Activated CD4-positive, alpha-beta memory T cell treated with anti-CD3 and anti-CD28 coated beads for 36 hours (primary cell): ENCODE measurements at regions not wholly inside any gene's neighbourhood (a gene's known extent, or its start where the extent isn't known, plus 50 kb on each side); places are given as distances from the start of the nearest gene placed in this dataset.
"Not testable (repeated sequence)": the region's sequence is repeated elsewhere in the genome, so short reads cannot be mapped to it uniquely, and the experiment has no call there.

Experiments
- CTCF ChIA-PET: fragments of 350-600 bp; sonication (Branson Sonifier 250); formaldehyde crosslinking; loops from one replicate; lab custom pipeline; 2021; ENCODE audit warnings: antibody characterized with exemption, inconsistent platforms; lab: Charles Lee
- POLR2A ChIA-PET: fragments of 350-600 bp; sonication (Branson Sonifier 250); formaldehyde crosslinking; loops from one replicate; lab custom pipeline; 2021; ENCODE audit warnings: antibody characterized with exemption; lab: Charles Lee
- DNase-seq: peaks from one replicate; pipeline ENCODE4 v3.0.0-alpha.2; 2020
- H3K27ac Mint-ChIP-seq: one replicate; pipeline ENCODE4 v1.8.0; 2021; ENCODE audit warnings: mixed read lengths
- H3K27me3 Mint-ChIP-seq: one replicate; pipeline ENCODE4 v1.8.0; 2021; ENCODE audit warnings: mixed read lengths
- H3K36me3 Mint-ChIP-seq: one replicate; pipeline ENCODE4 v1.8.0; 2021; ENCODE audit warnings: mixed read lengths
- H3K4me1 Mint-ChIP-seq: one replicate; pipeline ENCODE4 v1.8.0; 2021; ENCODE audit warnings: low read depth, mixed read lengths
- H3K4me3 Mint-ChIP-seq: one replicate; pipeline ENCODE4 v1.8.0; 2021; ENCODE audit warnings: mild to moderate bottlenecking, mixed read lengths
- H3K9me3 Mint-ChIP-seq: one replicate; pipeline ENCODE4 v1.8.0; 2021; ENCODE audit warnings: mixed read lengths
- intact Hi-C: fragments of 100-400 bp; cut with micrococcal nuclease; formaldehyde crosslinking; loops from one replicate; pipeline ENCODE4 v1.15.1; 2023

DNA sequence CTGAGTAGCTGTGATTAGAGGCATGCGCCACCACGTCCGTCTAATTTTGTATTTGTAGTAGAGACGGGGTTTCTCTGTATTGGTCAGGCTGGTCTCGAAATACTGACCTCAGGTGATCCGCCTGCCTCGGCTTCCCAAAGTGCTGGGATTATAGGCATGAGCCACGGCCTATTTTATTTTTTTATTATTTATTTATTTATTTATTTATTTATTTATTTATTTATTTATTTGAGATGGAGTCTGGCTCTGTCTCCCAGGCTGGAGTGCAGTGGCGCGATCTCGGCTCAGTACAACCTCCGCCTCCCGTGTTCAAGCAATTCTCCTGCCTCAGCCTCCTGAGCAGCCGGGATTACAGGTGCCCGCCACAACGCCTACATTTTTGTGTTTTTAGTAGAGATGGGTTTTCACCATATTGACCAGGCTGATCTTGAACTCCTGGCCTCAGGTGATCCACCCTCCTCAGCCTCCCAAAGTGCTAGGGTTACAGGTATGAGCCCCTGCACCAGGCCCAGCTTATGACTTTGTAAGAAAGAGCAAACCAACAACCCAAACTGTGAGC is 56.3 kb upstream of the TIAM2 start:
- H3K4me1 Mint-ChIP-seq, H3K36me3 Mint-ChIP-seq, DNase-seq, POLR2A ChIA-PET, H3K27me3 Mint-ChIP-seq, H3K27ac Mint-ChIP-seq, intact Hi-C loops, H3K9me3 Mint-ChIP-seq, H3K4me3 Mint-ChIP-seq: not testable (repeated sequence)
- CTCF ChIA-PET = interaction anchor here (1.0 to 1.2 kb wide), 2 partner anchors 11 to 239 kb away, joined by 3 read pairs; no protein-coding TSS in a partner anchor

DNA sequence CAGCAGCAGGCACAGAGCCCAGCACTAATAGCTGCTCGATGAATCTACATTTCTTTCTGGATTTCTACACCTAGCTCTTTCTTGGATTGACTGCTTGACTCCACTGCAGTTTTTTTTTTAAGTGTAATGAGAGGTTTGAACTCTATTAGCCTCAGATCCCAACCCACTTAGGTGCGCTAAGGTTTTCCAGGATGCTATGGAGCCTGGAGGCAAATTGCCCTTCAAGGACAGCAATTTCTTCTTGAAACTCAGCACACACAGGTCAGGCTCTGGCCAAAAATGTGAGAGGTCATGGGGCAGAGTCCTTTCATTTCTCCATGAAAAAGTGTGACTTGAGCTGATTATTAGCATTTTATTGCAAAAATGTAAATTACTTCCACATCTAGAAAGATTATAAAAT is 52.3 kb upstream of the TIAM2 start:
- H3K4me1 Mint-ChIP-seq = no peaks in the 10 kb centered on the region
- H3K27ac Mint-ChIP-seq = no peak overlapping the region
- no peaks in the 10 kb centered on the region for H3K27me3 Mint-ChIP-seq
- no peak for DNase-seq
- ChIA-PET CTCF (interaction anchor here (0.6 to 0.9 kb wide), 3 partner anchors 15 to 355 kb away, joined by 3 to 4 read pairs (median 3); no protein-coding TSS in a partner anchor), POLR2A (interaction anchor here (1.2 kb wide), 1 partner anchor 18 kb away, joined by 3 read pairs; no protein-coding TSS in a partner anchor)
- H3K4me3 Mint-ChIP-seq = no peak overlapping the region
- no peaks in the 10 kb centered on the region for H3K9me3 Mint-ChIP-seq
- H3K36me3 Mint-ChIP-seq = peaks cover 11% of the 10 kb centered on the region
- intact Hi-C loops = no loop called here

DNA sequence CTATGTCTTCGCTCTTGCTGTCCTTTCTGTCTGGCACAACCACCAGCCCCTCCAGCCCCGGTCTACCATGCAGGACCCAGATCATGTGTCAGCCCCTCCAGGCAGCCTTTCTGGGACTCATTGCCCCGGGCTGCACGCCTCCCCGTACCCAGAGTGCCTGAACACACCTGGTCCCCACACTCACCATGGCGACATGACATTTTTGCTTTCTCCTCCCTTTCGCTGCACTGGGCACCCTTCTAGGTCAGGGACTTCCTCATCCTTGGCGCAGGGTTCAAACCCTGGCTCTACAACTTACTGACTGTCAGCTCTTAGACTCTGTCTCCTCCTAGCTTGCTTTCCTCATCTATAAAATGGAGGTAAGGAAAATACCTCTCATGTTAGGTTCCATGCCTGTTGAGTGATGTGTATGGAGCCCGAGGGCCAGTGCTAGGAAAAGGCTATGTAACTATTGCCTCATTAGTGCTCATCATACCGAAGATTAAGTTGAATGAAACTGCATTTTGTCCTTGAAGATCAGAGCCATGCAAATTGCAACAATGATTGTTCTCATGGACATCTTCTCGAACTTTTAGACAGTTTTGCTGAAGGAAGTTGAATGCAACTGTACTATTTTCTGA is 49.7 kb upstream of the TIAM2 start:
- Mint-ChIP-seq H3K36me3 (peaks cover 11% of the 10 kb centered on the region), H3K4me1 (no peaks in the 10 kb centered on the region), H3K27me3 (no peaks in the 10 kb centered on the region), H3K4me3 (no peak overlapping the region), H3K27ac (no peak overlapping the region), H3K9me3 (no peaks in the 10 kb centered on the region)
- intact Hi-C loops = no loop called here
- ChIA-PET CTCF (no interaction called here), POLR2A (no interaction called here)
- no peak for DNase-seq
